ENCODE measurements at regions not wholly inside any gene's neighbourhood (a gene's known extent, or its start where the extent isn't known, plus 50 kb on each side); places are given as distances from the start of the nearest gene placed in this dataset.

- no peak overlapping the region for H3K4me3 ChIP-seq (ENCODE audit: low read length)
- H3K9me3 ChIP-seq (replicated peaks; ENCODE audit: insufficient read depth, low read length), result no peaks in the 10 kb centered on the region
- no peak overlapping the region for H3K27ac ChIP-seq (ENCODE audit: low read length)
- no peaks in the 10 kb centered on the region for H3F3A ChIP-seq (ENCODE audit: insufficient read depth, low read length)
- no peak overlapping the region for H2AFZ ChIP-seq (ENCODE audit: low read length)
- H3K4me1 ChIP-seq (ENCODE audit: low read length), result peaks cover 7% of the 10 kb centered on the region
- no peak for DNase-seq
- H3K79me2 ChIP-seq (ENCODE audit: low read length), result no peaks in the 10 kb centered on the region
- H3K27me3 ChIP-seq (replicated peaks; ENCODE audit: insufficient read depth, low read length), result no peaks in the 10 kb centered on the region
- no peaks in the 10 kb centered on the region for H3K9me2 ChIP-seq (replicated peaks; ENCODE audit: insufficient read depth, low read length)
- no peaks in the 10 kb centered on the region for H3K36me3 ChIP-seq (replicated peaks; ENCODE audit: insufficient read depth, low read length)
- TF ChIP-seq EZH2phosphoT487 (IDR thresholded peaks at IDR 0.05; ENCODE audit: low read length) (no peak), EZH2 (optimal IDR thresholded peaks at IDR 0.05; ENCODE audit: low read depth, low read length) (no peak), CTCF (IDR thresholded peaks at IDR 0.05; ENCODE audit: low read length) (no peak)
- H3K9ac ChIP-seq (ENCODE audit: low read length), result no peak overlapping the region
- no peaks in the 10 kb centered on the region for H4K20me1 ChIP-seq (ENCODE audit: insufficient read depth, low read length)
- H3K4me2 ChIP-seq (ENCODE audit: low read depth, low read length), result no peak overlapping the region
These were observed 237.3 kb downstream of the AHR start for GRCh38 chr7:17535776-17536175.

GRCh38 chr7:17544401-17544800 is 245.9 kb downstream of the AHR start:
- no peaks in the 10 kb centered on the region for H3K36me3 ChIP-seq (replicated peaks; ENCODE audit: insufficient read depth, low read length)
- no peaks in the 10 kb centered on the region for H3K9me3 ChIP-seq (replicated peaks; ENCODE audit: insufficient read depth, low read length)
- no peak overlapping the region for H2AFZ ChIP-seq (ENCODE audit: low read length)
- no peaks in the 10 kb centered on the region for H3F3A ChIP-seq (ENCODE audit: insufficient read depth, low read length)
- DNase-seq, result no peak
- TF ChIP-seq EZH2phosphoT487 (IDR thresholded peaks at IDR 0.05; ENCODE audit: low read length) (no peak), CTCF (IDR thresholded peaks at IDR 0.05; ENCODE audit: low read length) (no peak), EZH2 (optimal IDR thresholded peaks at IDR 0.05; ENCODE audit: low read depth, low read length) (no peak)
- no peaks in the 10 kb centered on the region for H3K79me2 ChIP-seq (ENCODE audit: low read length)
- no peaks in the 10 kb centered on the region for H3K4me1 ChIP-seq (ENCODE audit: low read length)
- no peak overlapping the region for H3K4me2 ChIP-seq (ENCODE audit: low read depth, low read length)
- no peak overlapping the region for H3K27ac ChIP-seq (ENCODE audit: low read length)
- no peaks in the 10 kb centered on the region for H4K20me1 ChIP-seq (ENCODE audit: insufficient read depth, low read length)
- H3K4me3 ChIP-seq (ENCODE audit: low read length), result no peak overlapping the region
- no peak overlapping the region for H3K9ac ChIP-seq (ENCODE audit: low read length)
- no peaks in the 10 kb centered on the region for H3K27me3 ChIP-seq (replicated peaks; ENCODE audit: insufficient read depth, low read length)
- no peaks in the 10 kb centered on the region for H3K9me2 ChIP-seq (replicated peaks; ENCODE audit: insufficient read depth, low read length)

GRCh38 chr7:17545348-17545747 is 246.9 kb downstream of the AHR start:
- no peak overlapping the region for H3K9ac ChIP-seq (ENCODE audit: low read length)
- no peak overlapping the region for H3K4me2 ChIP-seq (ENCODE audit: low read depth, low read length)
- H3K4me3 ChIP-seq (ENCODE audit: low read length), result no peak overlapping the region
- H4K20me1 ChIP-seq (ENCODE audit: insufficient read depth, low read length), result no peaks in the 10 kb centered on the region
- H3K4me1 ChIP-seq (ENCODE audit: low read length), result no peaks in the 10 kb centered on the region
- no peak for DNase-seq
- H3K79me2 ChIP-seq (ENCODE audit: low read length), result no peaks in the 10 kb centered on the region
- no peak overlapping the region for H3K27ac ChIP-seq (ENCODE audit: low read length)
- H3K27me3 ChIP-seq (replicated peaks; ENCODE audit: insufficient read depth, low read length), result no peaks in the 10 kb centered on the region
- no peak for TF ChIP-seq EZH2 (optimal IDR thresholded peaks at IDR 0.05; ENCODE audit: low read depth, low read length)
- no peak for TF ChIP-seq EZH2phosphoT487 (IDR thresholded peaks at IDR 0.05; ENCODE audit: low read length)
- no peak for TF ChIP-seq CTCF (IDR thresholded peaks at IDR 0.05; ENCODE audit: low read length)
- H3K9me3 ChIP-seq (replicated peaks; ENCODE audit: insufficient read depth, low read length), result no peaks in the 10 kb centered on the region
- H3F3A ChIP-seq (ENCODE audit: insufficient read depth, low read length), result no peaks in the 10 kb centered on the region
- no peak overlapping the region for H2AFZ ChIP-seq (ENCODE audit: low read length)
- H3K36me3 ChIP-seq (replicated peaks; ENCODE audit: insufficient read depth, low read length), result no peaks in the 10 kb centered on the region
- H3K9me2 ChIP-seq (replicated peaks; ENCODE audit: insufficient read depth, low read length), result no peaks in the 10 kb centered on the region

All from MM.1S (cell line).